Glutamatergic neuron (in vitro differentiated cells): ENCODE measurements at regions not wholly inside any gene's neighbourhood (a gene's known extent, or its start where the extent isn't known, plus 50 kb on each side); places are given as distances from the start of the nearest gene placed in this dataset.

Experiments used
- DNase-seq: peaks from one replicate; pipeline ENCODE4 v3.0.0; 2022
- H3K27ac Mint-ChIP-seq: one replicate; pipeline ENCODE4 v1.8.0; 2020; ENCODE audit warnings: mild to moderate bottlenecking, mixed read lengths, inconsistent platforms; ENCODE audit not compliant: unreplicated experiment
- H3K27me3 Mint-ChIP-seq: one replicate; pipeline ENCODE4 v1.8.0; 2020; ENCODE audit warnings: mild to moderate bottlenecking, moderate library complexity, mixed read lengths, inconsistent platforms; ENCODE audit not compliant: unreplicated experiment
- H3K36me3 Mint-ChIP-seq: one replicate; pipeline ENCODE4 v1.8.0; 2020; ENCODE audit warnings: mild to moderate bottlenecking, mixed read lengths, inconsistent platforms; ENCODE audit not compliant: unreplicated experiment
- H3K4me1 Mint-ChIP-seq: one replicate; pipeline ENCODE4 v1.8.0; 2020; ENCODE audit warnings: mild to moderate bottlenecking, low read depth, mixed read lengths, inconsistent platforms; ENCODE audit not compliant: unreplicated experiment
- H3K4me3 Mint-ChIP-seq: one replicate; pipeline ENCODE4 v1.8.0; 2020; ENCODE audit warnings: mild to moderate bottlenecking, mixed read lengths, inconsistent platforms; ENCODE audit not compliant: unreplicated experiment
- H3K9me3 Mint-ChIP-seq: one replicate; pipeline ENCODE4 v1.8.0; 2020; ENCODE audit warnings: mild to moderate bottlenecking, moderate library complexity, mixed read lengths, inconsistent platforms; ENCODE audit not compliant: unreplicated experiment
- TF ChIP-seq, protein P1 (sequence below): fragments of 200-600 bp; sonication (generic); IDR thresholded peaks from one replicate; pipeline ENCODE4 v1.5.0; 2021; ENCODE audit not compliant: partially characterized antibody, unreplicated experiment

DNA sequence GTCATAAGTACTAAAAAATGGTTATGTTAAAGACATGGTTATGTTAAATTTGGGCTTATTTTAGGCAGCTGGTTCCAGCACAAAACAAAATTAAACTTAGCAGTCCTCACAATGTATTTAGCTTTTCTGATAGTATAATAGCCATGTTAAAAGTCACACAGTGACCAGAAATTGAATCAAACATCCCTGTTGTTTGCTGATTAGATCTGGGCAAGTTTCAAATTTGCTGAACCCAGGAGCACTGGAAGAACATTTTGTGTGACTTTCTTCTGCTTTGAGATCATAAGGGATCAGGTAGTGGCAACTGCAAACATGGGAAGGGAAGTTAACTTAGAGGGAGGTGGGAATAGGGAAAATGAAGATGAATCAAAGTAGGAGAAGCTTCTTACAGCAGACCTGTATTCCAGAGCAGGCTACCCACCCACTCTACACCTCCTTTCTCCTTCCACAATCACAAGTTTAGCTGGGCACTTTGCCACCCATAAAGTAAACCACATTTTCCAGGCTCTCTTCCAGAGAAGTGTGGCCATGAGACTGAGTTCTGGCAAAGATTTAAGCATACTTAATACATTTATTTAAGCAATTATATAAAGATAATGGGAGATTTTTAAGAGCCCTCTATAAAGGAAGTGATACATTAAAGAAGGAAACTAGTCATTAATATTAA is 616.1 kb upstream of the LRATD1 start:
- no peak overlapping the region for H3K27ac Mint-ChIP-seq
- no peaks in the 10 kb centered on the region for H3K27me3 Mint-ChIP-seq
- no peaks in the 10 kb centered on the region for H3K9me3 Mint-ChIP-seq
- H3K36me3 Mint-ChIP-seq, result no peaks in the 10 kb centered on the region
- no peak overlapping the region for H3K4me3 Mint-ChIP-seq
- peaks cover 9% of the 10 kb centered on the region for H3K4me1 Mint-ChIP-seq
- TF ChIP-seq, protein P1, sequence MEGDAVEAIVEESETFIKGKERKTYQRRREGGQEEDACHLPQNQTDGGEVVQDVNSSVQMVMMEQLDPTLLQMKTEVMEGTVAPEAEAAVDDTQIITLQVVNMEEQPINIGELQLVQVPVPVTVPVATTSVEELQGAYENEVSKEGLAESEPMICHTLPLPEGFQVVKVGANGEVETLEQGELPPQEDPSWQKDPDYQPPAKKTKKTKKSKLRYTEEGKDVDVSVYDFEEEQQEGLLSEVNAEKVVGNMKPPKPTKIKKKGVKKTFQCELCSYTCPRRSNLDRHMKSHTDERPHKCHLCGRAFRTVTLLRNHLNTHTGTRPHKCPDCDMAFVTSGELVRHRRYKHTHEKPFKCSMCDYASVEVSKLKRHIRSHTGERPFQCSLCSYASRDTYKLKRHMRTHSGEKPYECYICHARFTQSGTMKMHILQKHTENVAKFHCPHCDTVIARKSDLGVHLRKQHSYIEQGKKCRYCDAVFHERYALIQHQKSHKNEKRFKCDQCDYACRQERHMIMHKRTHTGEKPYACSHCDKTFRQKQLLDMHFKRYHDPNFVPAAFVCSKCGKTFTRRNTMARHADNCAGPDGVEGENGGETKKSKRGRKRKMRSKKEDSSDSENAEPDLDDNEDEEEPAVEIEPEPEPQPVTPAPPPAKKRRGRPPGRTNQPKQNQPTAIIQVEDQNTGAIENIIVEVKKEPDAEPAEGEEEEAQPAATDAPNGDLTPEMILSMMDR, result no peak
- no peak for DNase-seq

DNA sequence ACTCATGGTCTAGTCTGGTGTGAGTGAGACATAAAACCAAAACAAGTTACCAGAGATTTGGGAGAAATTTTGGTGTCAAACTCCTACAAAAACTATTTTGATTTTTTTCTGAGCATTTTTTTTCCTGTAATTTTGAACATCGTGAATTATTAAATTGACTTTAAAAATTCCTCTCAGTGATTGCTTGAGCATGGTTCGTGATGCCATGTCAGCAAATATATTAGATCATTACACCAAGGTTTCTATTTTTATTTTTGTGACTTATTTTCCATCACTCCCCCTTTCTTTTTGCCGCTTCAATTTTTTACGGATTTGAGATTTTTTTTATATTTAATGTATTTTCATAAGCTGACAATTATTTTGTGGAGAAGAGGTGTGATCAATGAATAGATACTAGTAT is 613.9 kb upstream of the LRATD1 start:
- H3K4me3 Mint-ChIP-seq, result no peak overlapping the region
- DNase-seq, result no peak
- TF ChIP-seq, protein P1, result no peak

DNA sequence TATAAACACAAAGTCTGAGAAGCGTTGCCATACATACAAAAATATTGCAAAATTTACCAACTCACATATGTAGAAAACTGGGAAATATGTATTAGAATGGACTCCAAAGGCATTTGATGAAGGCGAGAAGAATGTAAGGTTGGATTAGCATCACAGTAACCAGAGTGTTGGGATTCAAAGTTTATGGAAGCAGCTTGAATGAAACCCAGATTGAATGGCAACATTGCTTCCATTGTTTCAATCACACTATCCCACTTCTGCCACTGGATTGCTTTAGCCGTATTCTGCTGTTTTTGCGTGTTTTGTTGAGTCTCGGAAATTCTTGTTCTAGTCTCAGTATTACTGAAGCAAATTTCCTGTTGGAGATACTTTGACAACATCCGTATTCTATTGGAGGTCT is 609.0 kb upstream of the LRATD1 start:
- TF ChIP-seq, protein P1, result no peak
- H3K4me1 Mint-ChIP-seq, result no peaks in the 10 kb centered on the region
- H3K36me3 Mint-ChIP-seq, result no peaks in the 10 kb centered on the region
- H3K27me3 Mint-ChIP-seq, result no peaks in the 10 kb centered on the region
- H3K9me3 Mint-ChIP-seq, result no peaks in the 10 kb centered on the region
- no peak overlapping the region for H3K27ac Mint-ChIP-seq
- no peak for DNase-seq
- H3K4me3 Mint-ChIP-seq, result no peak overlapping the region

More for the DNA sequence above, 613.9 kb upstream of the LRATD1 start:
- no peaks in the 10 kb centered on the region for H3K27me3 Mint-ChIP-seq
- no peaks in the 10 kb centered on the region for H3K9me3 Mint-ChIP-seq
- H3K4me1 Mint-ChIP-seq, result peaks cover 9% of the 10 kb centered on the region
- no peak overlapping the region for H3K27ac Mint-ChIP-seq
- no peaks in the 10 kb centered on the region for H3K36me3 Mint-ChIP-seq

DNA sequence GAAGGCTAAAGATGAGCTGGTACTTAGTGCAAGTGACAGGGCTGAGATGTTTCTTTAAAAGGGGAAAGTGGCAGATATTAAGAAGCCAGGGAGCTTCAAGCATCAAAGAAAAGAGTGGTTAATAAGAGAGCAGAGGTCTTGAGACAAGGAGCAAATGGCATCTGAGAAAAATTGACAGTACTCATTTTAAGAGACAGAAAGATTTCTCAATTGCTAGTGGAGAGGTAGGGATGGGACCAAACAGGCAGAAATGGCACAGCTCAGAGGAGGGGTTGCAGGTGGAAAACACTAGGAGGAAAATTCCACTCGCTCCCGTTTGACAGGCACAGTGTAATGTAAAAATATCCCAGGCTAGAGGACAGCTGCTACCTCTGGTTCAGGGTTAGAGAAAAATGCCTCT is 593.4 kb upstream of the LRATD1 start:
- Mint-ChIP-seq H3K9me3 (no peaks in the 10 kb centered on the region), H3K27ac (no peak overlapping the region)

DNA sequence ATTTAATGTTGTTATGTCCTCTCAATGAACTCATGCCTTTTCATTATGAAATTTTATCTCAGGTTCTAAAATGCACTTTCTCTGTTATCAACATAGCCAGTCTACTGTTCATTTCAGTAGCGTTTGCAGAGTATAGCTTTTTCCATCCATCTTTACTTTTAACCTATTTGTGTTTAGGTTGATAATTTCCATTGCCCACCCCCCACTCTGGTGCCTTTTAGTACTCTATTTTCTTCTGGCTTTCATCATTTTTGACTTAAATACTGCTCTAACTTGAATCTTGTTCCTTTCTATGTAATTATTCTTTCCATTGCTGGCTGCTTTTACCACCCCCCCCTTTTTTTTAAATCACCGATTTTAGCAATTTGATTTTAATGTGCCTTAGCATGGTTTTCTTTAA is 585.0 kb upstream of the LRATD1 start:
- no peaks in the 10 kb centered on the region for H3K9me3 Mint-ChIP-seq
- H3K27me3 Mint-ChIP-seq, result no peaks in the 10 kb centered on the region
- H3K4me3 Mint-ChIP-seq, result no peak overlapping the region
- no peak for DNase-seq
- no peaks in the 10 kb centered on the region for H3K4me1 Mint-ChIP-seq
- TF ChIP-seq, protein P1, result no peak
- no peaks in the 10 kb centered on the region for H3K36me3 Mint-ChIP-seq
- no peak overlapping the region for H3K27ac Mint-ChIP-seq

More for the DNA sequence above, 593.4 kb upstream of the LRATD1 start:
- no peak overlapping the region for H3K4me3 Mint-ChIP-seq
- TF ChIP-seq, protein P1, result no peak
- no peaks in the 10 kb centered on the region for H3K36me3 Mint-ChIP-seq
- H3K4me1 Mint-ChIP-seq, result peaks cover 2% of the 10 kb centered on the region
- DNase-seq, result no peak
- peaks cover 1% of the 10 kb centered on the region for H3K27me3 Mint-ChIP-seq
